Neural cell (in vitro differentiated cells): ENCODE measurements at regions not wholly inside any gene's neighbourhood (a gene's known extent, or its start where the extent isn't known, plus 50 kb on each side); places are given as distances from the start of the nearest gene placed in this dataset.

Experiments used
- H2AFZ ChIP-seq: fragments of 200-600, 300-800 bp; sonication (generic), shearing (Covaris generic); 2 replicates; pipeline ENCODE4 v1.6.0; 2014; ENCODE audit warnings: low read depth, mild to moderate bottlenecking, antibody characterized with exemption, low read length, moderate library complexity
- H3F3A ChIP-seq: fragments of 200-600 bp; shearing (Covaris generic); 2 replicates; pipeline ENCODE4 v1.6.1; 2016; ENCODE audit warnings: mild to moderate bottlenecking, moderate library complexity, mixed read lengths, antibody characterized with exemption, low read length; ENCODE audit not compliant: insufficient read depth, poor library complexity, severe bottlenecking
- H3K27ac ChIP-seq: fragments of 200-600, 300-800 bp; sonication (generic), shearing (Covaris generic); 2 replicates; pipeline ENCODE4 v1.5.1; 2014; ENCODE audit warnings: mild to moderate bottlenecking, low read length, moderate library complexity
- H3K27me3 ChIP-seq: fragments of 300-800, 200-600 bp; sonication (generic), shearing (Covaris generic); 2 replicates; pipeline ENCODE4 v1.6.0; 2014; ENCODE audit warnings: mild to moderate bottlenecking, low read depth, low read length, moderate library complexity; ENCODE audit not compliant: insufficient read depth
- H3K36me3 ChIP-seq: fragments of 300-800, 200-600 bp; sonication (generic), shearing (Covaris generic); 2 replicates; pipeline ENCODE4 v1.5.1; 2014; ENCODE audit warnings: mild to moderate bottlenecking, antibody characterized with exemption, low read length, moderate library complexity; ENCODE audit not compliant: insufficient read depth
- H3K4me2 ChIP-seq: fragments of 300-800, 200-600 bp; sonication (generic), shearing (Covaris generic); 2 replicates; pipeline ENCODE4 v1.6.0; 2014; ENCODE audit warnings: mild to moderate bottlenecking, low read length
- H3K4me3 ChIP-seq: fragments of 300-800, 200-600 bp; sonication (generic), shearing (Covaris generic); 2 replicates; pipeline ENCODE4 v1.5.1; 2014; ENCODE audit warnings: mild to moderate bottlenecking, low read length, moderate library complexity
- H3K79me2 ChIP-seq: fragments of 200-600 bp; shearing (Covaris generic); replicated peaks from 2 replicates; pipeline ENCODE4 v1.6.0; 2014; ENCODE audit warnings: mild to moderate bottlenecking, low read length, moderate library complexity; ENCODE audit not compliant: insufficient read depth
- H3K9ac ChIP-seq: fragments of 300-800, 200-600 bp; sonication (generic), shearing (Covaris generic); 2 replicates; pipeline ENCODE4 v1.6.1; 2016; ENCODE audit warnings: mild to moderate bottlenecking, low read length, mixed read lengths
- H3K9me2 ChIP-seq: fragments of 200-600 bp; shearing (Covaris generic); 2 replicates; pipeline ENCODE4 v1.6.1; 2016; ENCODE audit warnings: mild to moderate bottlenecking, low read length, mixed read lengths; ENCODE audit not compliant: insufficient read depth
- H3K9me3 ChIP-seq: fragments of 200-600, 300-800 bp; sonication (generic), shearing (Covaris generic); 2 replicates; pipeline ENCODE4 v1.6.1; 2016; ENCODE audit warnings: mild to moderate bottlenecking, mixed run types, low read length, moderate library complexity, mixed read lengths
- H4K20me1 ChIP-seq: fragments of 200-600 bp; shearing (Covaris generic); 2 replicates; pipeline ENCODE4 v1.6.1; 2016; ENCODE audit warnings: mild to moderate bottlenecking, mixed run types; ENCODE audit not compliant: insufficient read depth
- EP300 ChIP-seq: fragments of 450-650 bp; conservative IDR thresholded peaks from 2 replicates; pipeline ENCODE4 v1.6.1; 2014; ENCODE audit warnings: antibody characterized with exemption, mild to moderate bottlenecking, moderate library complexity; ENCODE audit not compliant: poor library complexity, severe bottlenecking
- EZH2 ChIP-seq: fragments of 200-600, 300-800 bp; shearing (Covaris generic), sonication (generic); IDR thresholded peaks from 2 replicates; pipeline ENCODE4 v1.6.1; 2014; ENCODE audit warnings: antibody characterized with exemption, low read length, borderline replicate concordance, mild to moderate bottlenecking; ENCODE audit not compliant: insufficient read depth, poor library complexity, severe bottlenecking
- MXI1 ChIP-seq: fragments of 450-650 bp; conservative IDR thresholded peaks from 2 replicates; pipeline ENCODE4 v1.6.1; 2014; ENCODE audit warnings: antibody characterized with exemption, mild to moderate bottlenecking; ENCODE audit not compliant: poor library complexity, severe bottlenecking
- POLR2AphosphoS5 ChIP-seq: IDR thresholded peaks from 2 replicates; pipeline ENCODE4 v1.6.1; 2012
- RAD21 ChIP-seq: fragments of 450-650 bp; conservative IDR thresholded peaks from 2 replicates; pipeline ENCODE4 v1.6.1; 2014; ENCODE audit warnings: antibody characterized with exemption, mild to moderate bottlenecking, moderate library complexity
- SMC3 ChIP-seq: fragments of 450-650 bp; conservative IDR thresholded peaks from 2 replicates; pipeline ENCODE4 v1.6.1; 2014; ENCODE audit warnings: antibody characterized with exemption, mild to moderate bottlenecking, moderate library complexity; ENCODE audit not compliant: poor library complexity
- TAF1 ChIP-seq: IDR thresholded peaks from 2 replicates; pipeline ENCODE4 v1.6.1; 2012; ENCODE audit warnings: low read depth
- TF ChIP-seq, protein P1 (sequence below): fragments of 450-650 bp; IDR thresholded peaks from 2 replicates; pipeline ENCODE4 v1.5.1; 2014; ENCODE audit warnings: antibody characterized with exemption, mild to moderate bottlenecking, moderate library complexity; ENCODE audit not compliant: poor library complexity, severe bottlenecking
- TF ChIP-seq, protein P2 (sequence below): IDR thresholded peaks from 2 replicates; pipeline ENCODE4 v1.6.1; 2012; ENCODE audit warnings: borderline replicate concordance

DNA sequence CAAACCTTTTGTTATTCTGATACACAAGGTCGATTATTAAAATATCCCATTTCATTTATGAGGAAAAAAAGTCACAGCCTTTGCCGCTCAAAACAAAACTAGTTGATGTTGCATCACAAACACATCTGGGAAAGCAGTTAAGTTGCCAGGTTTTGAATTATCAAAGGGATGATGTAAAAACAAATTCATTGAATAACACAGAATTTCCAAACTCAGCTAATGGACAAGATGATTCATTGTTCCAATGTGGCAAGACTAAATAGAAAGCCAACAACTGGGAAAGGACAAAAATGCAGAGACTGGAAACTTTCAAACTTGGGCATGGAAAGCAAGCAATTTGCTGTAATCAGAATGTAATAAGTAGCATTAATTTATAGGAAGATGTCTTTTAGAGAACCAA, 610.0 kb upstream of the ZNF385D start:
- Histone ChIP-seq H3K9me2 (no peaks in the 10 kb centered on the region), H3K36me3 (no peaks in the 10 kb centered on the region), H3K27me3 (no peaks in the 10 kb centered on the region), H3F3A (no peaks in the 10 kb centered on the region), H3K9me3 (no peaks in the 10 kb centered on the region), H3K4me3 (no peak overlapping the region), H3K27ac (no peak overlapping the region), H3K79me2 (no peaks in the 10 kb centered on the region), H3K4me2 (no peak overlapping the region), H2AFZ (no peak overlapping the region), H4K20me1 (no peaks in the 10 kb centered on the region), H3K9ac (no peak overlapping the region)
- no peak for TF ChIP-seq EP300
- no peak for TF ChIP-seq SMC3
- TF ChIP-seq, protein P1, sequence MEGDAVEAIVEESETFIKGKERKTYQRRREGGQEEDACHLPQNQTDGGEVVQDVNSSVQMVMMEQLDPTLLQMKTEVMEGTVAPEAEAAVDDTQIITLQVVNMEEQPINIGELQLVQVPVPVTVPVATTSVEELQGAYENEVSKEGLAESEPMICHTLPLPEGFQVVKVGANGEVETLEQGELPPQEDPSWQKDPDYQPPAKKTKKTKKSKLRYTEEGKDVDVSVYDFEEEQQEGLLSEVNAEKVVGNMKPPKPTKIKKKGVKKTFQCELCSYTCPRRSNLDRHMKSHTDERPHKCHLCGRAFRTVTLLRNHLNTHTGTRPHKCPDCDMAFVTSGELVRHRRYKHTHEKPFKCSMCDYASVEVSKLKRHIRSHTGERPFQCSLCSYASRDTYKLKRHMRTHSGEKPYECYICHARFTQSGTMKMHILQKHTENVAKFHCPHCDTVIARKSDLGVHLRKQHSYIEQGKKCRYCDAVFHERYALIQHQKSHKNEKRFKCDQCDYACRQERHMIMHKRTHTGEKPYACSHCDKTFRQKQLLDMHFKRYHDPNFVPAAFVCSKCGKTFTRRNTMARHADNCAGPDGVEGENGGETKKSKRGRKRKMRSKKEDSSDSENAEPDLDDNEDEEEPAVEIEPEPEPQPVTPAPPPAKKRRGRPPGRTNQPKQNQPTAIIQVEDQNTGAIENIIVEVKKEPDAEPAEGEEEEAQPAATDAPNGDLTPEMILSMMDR: no peak
- TF ChIP-seq, protein P2, sequence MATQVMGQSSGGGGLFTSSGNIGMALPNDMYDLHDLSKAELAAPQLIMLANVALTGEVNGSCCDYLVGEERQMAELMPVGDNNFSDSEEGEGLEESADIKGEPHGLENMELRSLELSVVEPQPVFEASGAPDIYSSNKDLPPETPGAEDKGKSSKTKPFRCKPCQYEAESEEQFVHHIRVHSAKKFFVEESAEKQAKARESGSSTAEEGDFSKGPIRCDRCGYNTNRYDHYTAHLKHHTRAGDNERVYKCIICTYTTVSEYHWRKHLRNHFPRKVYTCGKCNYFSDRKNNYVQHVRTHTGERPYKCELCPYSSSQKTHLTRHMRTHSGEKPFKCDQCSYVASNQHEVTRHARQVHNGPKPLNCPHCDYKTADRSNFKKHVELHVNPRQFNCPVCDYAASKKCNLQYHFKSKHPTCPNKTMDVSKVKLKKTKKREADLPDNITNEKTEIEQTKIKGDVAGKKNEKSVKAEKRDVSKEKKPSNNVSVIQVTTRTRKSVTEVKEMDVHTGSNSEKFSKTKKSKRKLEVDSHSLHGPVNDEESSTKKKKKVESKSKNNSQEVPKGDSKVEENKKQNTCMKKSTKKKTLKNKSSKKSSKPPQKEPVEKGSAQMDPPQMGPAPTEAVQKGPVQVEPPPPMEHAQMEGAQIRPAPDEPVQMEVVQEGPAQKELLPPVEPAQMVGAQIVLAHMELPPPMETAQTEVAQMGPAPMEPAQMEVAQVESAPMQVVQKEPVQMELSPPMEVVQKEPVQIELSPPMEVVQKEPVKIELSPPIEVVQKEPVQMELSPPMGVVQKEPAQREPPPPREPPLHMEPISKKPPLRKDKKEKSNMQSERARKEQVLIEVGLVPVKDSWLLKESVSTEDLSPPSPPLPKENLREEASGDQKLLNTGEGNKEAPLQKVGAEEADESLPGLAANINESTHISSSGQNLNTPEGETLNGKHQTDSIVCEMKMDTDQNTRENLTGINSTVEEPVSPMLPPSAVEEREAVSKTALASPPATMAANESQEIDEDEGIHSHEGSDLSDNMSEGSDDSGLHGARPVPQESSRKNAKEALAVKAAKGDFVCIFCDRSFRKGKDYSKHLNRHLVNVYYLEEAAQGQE: no peak
- no peak for TF ChIP-seq EZH2
- no peak for TF ChIP-seq RAD21
- no peak for TF ChIP-seq POLR2AphosphoS5
- no peak for TF ChIP-seq TAF1
- no peak for TF ChIP-seq MXI1

DNA sequence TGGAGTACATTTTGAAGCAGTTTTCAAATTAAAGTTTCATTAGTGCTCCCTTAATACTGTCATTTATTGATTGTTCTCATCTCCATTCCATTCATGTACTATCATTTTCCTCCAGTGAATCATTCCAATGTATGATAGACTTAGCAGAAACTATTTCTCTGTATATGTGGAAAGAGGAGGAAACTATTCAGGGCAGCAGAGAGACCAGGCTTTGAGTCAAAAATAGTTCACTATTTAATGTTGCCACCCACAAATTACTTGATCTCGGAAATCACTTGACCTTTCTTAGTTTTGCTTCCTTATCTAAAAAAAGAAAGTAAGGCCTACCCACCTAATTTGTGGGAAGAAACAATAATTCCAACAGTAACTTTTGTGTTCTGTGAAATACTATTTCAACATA, 610.5 kb upstream of the ZNF385D start:
- Histone ChIP-seq H3K4me2 (no peak overlapping the region), H4K20me1 (no peaks in the 10 kb centered on the region), H3K9me3 (no peaks in the 10 kb centered on the region), H3F3A (no peaks in the 10 kb centered on the region), H3K36me3 (no peaks in the 10 kb centered on the region), H3K4me3 (no peak overlapping the region), H3K27me3 (no peaks in the 10 kb centered on the region), H3K27ac (no peak overlapping the region), H2AFZ (no peak overlapping the region), H3K9ac (no peak overlapping the region), H3K9me2 (no peaks in the 10 kb centered on the region), H3K79me2 (no peaks in the 10 kb centered on the region)
- no peak for TF ChIP-seq EZH2
- no peak for TF ChIP-seq EP300
- TF ChIP-seq, protein P2: no peak
- no peak for TF ChIP-seq RAD21
- no peak for TF ChIP-seq TAF1
- TF ChIP-seq SMC3: no peak
- no peak for TF ChIP-seq MXI1
- TF ChIP-seq, protein P1: no peak
- TF ChIP-seq POLR2AphosphoS5: no peak
